Adrenal gland (tissue), 9 donors: ENCODE measurements at regions not wholly inside any gene's neighbourhood (a gene's known extent, or its start where the extent isn't known, plus 50 kb on each side); places are given as distances from the start of the nearest gene placed in this dataset.

ENCODE experiments used
- DNase-seq, 7 donors: peaks; one replicate each; pipeline ENCODE4 v3.0.0-alpha.2; 2019 to 2020
- H3K27ac ChIP-seq, 5 donors: fragments of 200-600 bp; sonication (generic) in 4 of 5; 1 replicate in 3 of 5; 2 replicates in 2 of 5; pipeline versions ENCODE4 v1.5.1 to v1.8.0; 2016 to 2020; ENCODE audit warnings: mild to moderate bottlenecking in 1 of 5
- H3K27me3 ChIP-seq: fragments of 200-600 bp; 2 replicates; pipeline ENCODE4 v1.8.0; 2021
- H3K36me3 ChIP-seq, 2 donors: fragments of 200-600 bp; replicated peaks in 1 of 2; 1 replicate in 1 of 2; 2 replicates in 1 of 2; pipeline versions ENCODE4 v1.5.1 to v1.8.0; 2018 to 2022
- H3K4me1 ChIP-seq, 2 donors: fragments of 200-600 bp; replicated peaks in 1 of 2; 1 replicate in 1 of 2; 2 replicates in 1 of 2; pipeline versions ENCODE4 v1.5.1 to v1.8.0; 2018 to 2021
- H3K4me3 ChIP-seq, 4 donors: fragments of 200-600 bp; sonication (generic) in 3 of 4; one replicate each; pipeline ENCODE4 v1.5.1; 2016 to 2018
- H3K9me3 ChIP-seq, 3 donors: fragments of 200-600 bp; sonication (generic) in 1 of 3; replicated peaks in 1 of 3; 1 replicate in 2 of 3; 2 replicates in 1 of 3; pipeline versions ENCODE4 v1.5.1 to v1.8.0; 2016 to 2021
- CTCF ChIP-seq, 6 experiments: fragments of 450-650 bp in 4 of 6; fragments of 200-600 bp in 2 of 6; sonication (generic) in 1 of 6; IDR thresholded peaks; 1 replicate in 5 of 6; 2 replicates in 1 of 6; pipeline versions ENCODE4 v1.5.1 to v1.8.0; 2016 to 2021; ENCODE audit warnings: antibody characterized with exemption in 6 of 6, mild to moderate bottlenecking in 2 of 6, moderate library complexity in 1 of 6
- POLR2A ChIP-seq, 2 donors: fragments of 450-650 bp; IDR thresholded peaks; one replicate each; pipeline ENCODE4 v1.6.1; 2017; ENCODE audit warnings: antibody characterized with exemption in 2 of 2, mild to moderate bottlenecking in 2 of 2, moderate library complexity in 1 of 2
- WGBS, 4 donors: extraction: QIAGEN DNeasy Blood & Tissue Kit in 2 of 4; methylation state at CpG; one replicate each; pipeline versions ENCODE4 v1.1.5 to v1.1.7; 2013 to 2017; 5-methylcytosine and 5-hydroxymethylcytosine counted together
- intact Hi-C, 2 donors: fragments of 100-400 bp; cut with DNase I; formaldehyde crosslinking; loops; one replicate each; pipeline versions ENCODE4 v1.14.1 to v1.15.0; 2022 to 2023
- donor health status: healthy with polysubstance abuse.
- donor health status: Bipolar disorder and iron deficiency.
- donor health status: DM: yes; HTN: yes; CAD: no.
- donor health status: DM: no; HTN: no; CAD: no.
- donor health status: DM: no; HTN: no; CAD: no.

- TF ChIP-seq POLR2A (IDR thresholded peaks at IDR 0.05) = no peak
- no peak for TF ChIP-seq CTCF (IDR thresholded peaks at IDR 0.05)
- H3K36me3 ChIP-seq = no peaks in the 10 kb centered on the region
These were observed 211.9 kb upstream of the TBX3 start for GRCh38 chr12:114895827-114896226.

GRCh38 chr12:114895081-114895480 lies 211.1 kb upstream of the TBX3 start:
- Histone ChIP-seq H3K27ac (no peak overlapping the region), H3K4me3 (no peak overlapping the region), H3K36me3 (no peaks in the 10 kb centered on the region), H3K4me1 (no peaks in the 10 kb centered on the region), H3K27me3 (no peaks in the 10 kb centered on the region), H3K9me3 (no peaks in the 10 kb centered on the region)
- 90 to 94% (median 91%) methylated on average over 4 of the region's 4 CpGs for WGBS, 4 donors
- DNase-seq = no peak
- intact Hi-C loops = no loop called here
- no peak for TF ChIP-seq CTCF (IDR thresholded peaks at IDR 0.05)
- TF ChIP-seq POLR2A (IDR thresholded peaks at IDR 0.05) = no peak

More at GRCh38 chr12:114895827-114896226, 211.9 kb upstream of the TBX3 start:
- H3K4me3 ChIP-seq = no peak overlapping the region
- 74 to 82% (median 75%) methylated on average over 5 of the region's 5 CpGs for WGBS, 4 donors
- no peaks in the 10 kb centered on the region for H3K9me3 ChIP-seq
- H3K27me3 ChIP-seq = no peaks in the 10 kb centered on the region
- no peak overlapping the region for H3K27ac ChIP-seq
- intact Hi-C loops = no loop called here
- no peaks in the 10 kb centered on the region for H3K4me1 ChIP-seq
- DNase-seq = no peak

DNA sequence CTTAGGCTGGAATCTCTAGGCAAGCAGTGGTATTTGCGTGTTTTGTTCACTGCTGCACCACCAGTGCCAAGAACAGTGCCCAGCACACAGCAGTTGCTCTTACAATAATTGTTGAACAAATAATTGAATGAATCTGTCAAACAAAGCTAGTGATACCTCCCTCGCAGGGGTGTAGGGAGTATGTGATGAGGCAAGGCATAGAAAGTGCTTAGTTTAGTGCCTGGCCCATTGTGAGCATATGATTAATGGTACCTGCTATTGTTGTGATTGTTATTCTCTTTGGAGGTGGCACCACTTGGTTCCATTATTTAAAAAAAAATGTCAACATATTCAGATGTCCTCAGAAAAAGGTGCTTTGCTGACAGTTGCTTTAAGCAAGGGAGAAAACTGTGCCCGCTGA lies 210.1 kb upstream of the TBX3 start:
- Histone ChIP-seq H3K9me3 (no peaks in the 10 kb centered on the region), H3K36me3 (no peaks in the 10 kb centered on the region), H3K27ac (no peak overlapping the region), H3K4me3 (no peak overlapping the region), H3K27me3 (no peaks in the 10 kb centered on the region), H3K4me1 (no peaks in the 10 kb centered on the region)
- WGBS, 4 donors = 87 to 98% (median 93%) methylated on average over 3 of the region's 3 CpGs
- no peak for TF ChIP-seq POLR2A (IDR thresholded peaks at IDR 0.05)
- TF ChIP-seq CTCF (IDR thresholded peaks at IDR 0.05) = no peak
- intact Hi-C loops = no loop called here
- no peak for DNase-seq

DNA sequence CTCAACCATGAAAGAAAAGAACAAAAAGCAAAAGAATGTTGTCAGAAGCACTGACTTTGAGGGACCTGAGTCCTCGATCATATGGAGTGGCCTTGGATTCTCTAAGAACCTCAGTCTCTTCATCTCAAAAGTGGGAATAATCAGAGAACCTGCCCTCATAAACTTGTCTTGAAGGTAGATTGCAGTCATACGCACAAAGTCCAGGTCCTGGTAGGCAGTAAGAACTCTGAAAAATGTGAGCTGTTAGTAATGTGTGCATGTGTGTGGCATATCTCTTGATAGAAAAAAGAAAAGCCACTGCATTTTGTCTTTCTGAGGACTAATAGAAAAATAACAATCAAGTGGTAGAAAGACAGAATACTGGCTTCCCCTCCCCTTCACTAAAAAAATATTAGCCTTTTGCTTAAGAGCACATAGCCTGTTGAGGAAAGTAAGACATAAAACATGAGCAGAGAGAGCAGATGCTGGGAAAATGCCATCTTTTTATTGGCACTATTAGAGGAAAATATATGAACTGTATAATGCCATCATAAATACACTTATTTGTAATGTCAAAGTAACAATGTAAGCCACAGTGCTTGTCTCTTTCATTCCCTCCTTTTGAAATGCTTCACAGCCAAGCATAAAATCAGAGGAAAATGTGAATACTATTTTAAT lies 205.1 kb upstream of the TBX3 start:
- no peaks in the 10 kb centered on the region for H3K4me1 ChIP-seq
- no peaks in the 10 kb centered on the region for H3K36me3 ChIP-seq
- H3K9me3 ChIP-seq = no peaks in the 10 kb centered on the region
- intact Hi-C loops = no loop called here
- no peak for TF ChIP-seq CTCF (IDR thresholded peaks at IDR 0.05)
- no peak for TF ChIP-seq POLR2A (IDR thresholded peaks at IDR 0.05)
- H3K4me3 ChIP-seq = no peak overlapping the region
- DNase-seq = no peak
- WGBS, 4 donors = 89 to 94% (median 91%) methylated on average over 2 of the region's 2 CpGs
- H3K27me3 ChIP-seq = no peaks in the 10 kb centered on the region
- no peak overlapping the region for H3K27ac ChIP-seq
